HEK293T (cell line): ENCODE measurements at regions not wholly inside any gene's neighbourhood (a gene's known extent, or its start where the extent isn't known, plus 50 kb on each side); places are given as distances from the start of the nearest gene placed in this dataset.

Experiments used
- ARNT ChIP-seq: fragments of 450-650 bp; IDR thresholded peaks from 2 replicates; pipeline ENCODE4 v1.6.1; 2017; ENCODE audit warnings: mild to moderate bottlenecking
- BHLHE40 ChIP-seq: fragments of 450-650 bp; IDR thresholded peaks from 2 replicates; pipeline ENCODE4 v1.6.1; 2016; ENCODE audit warnings: mild to moderate bottlenecking, moderate library complexity, borderline replicate concordance
- ELF4 ChIP-seq: fragments of 450-650 bp; IDR thresholded peaks from 2 replicates; pipeline ENCODE4 v1.6.1; 2017; ENCODE audit warnings: antibody characterized with exemption
- FOXA1 ChIP-seq: fragments of 450-650 bp; IDR thresholded peaks from 2 replicates; pipeline ENCODE4 v1.6.1; 2016; ENCODE audit warnings: mild to moderate bottlenecking
- FOXK2 ChIP-seq: fragments of 450-650 bp; IDR thresholded peaks from 2 replicates; pipeline ENCODE4 v1.6.1; 2016; ENCODE audit warnings: mild to moderate bottlenecking
- FOXM1 ChIP-seq: fragments of 450-650 bp; IDR thresholded peaks from 2 replicates; pipeline ENCODE4 v1.6.1; 2017; ENCODE audit warnings: mild to moderate bottlenecking, borderline replicate concordance
- HDGF ChIP-seq: fragments of 450-650 bp; IDR thresholded peaks from 2 replicates; pipeline ENCODE4 v1.6.1; 2017; ENCODE audit warnings: antibody characterized with exemption, borderline replicate concordance
- LEF1 ChIP-seq: fragments of 450-650 bp; IDR thresholded peaks from 2 replicates; pipeline ENCODE4 v1.6.1; 2017; ENCODE audit warnings: mild to moderate bottlenecking, borderline replicate concordance
- NFRKB ChIP-seq: fragments of 450-650 bp; IDR thresholded peaks from 2 replicates; pipeline ENCODE4 v1.6.1; 2016; ENCODE audit warnings: mild to moderate bottlenecking, moderate library complexity
- SP1 ChIP-seq: fragments of 450-650 bp; IDR thresholded peaks from 2 replicates; pipeline ENCODE4 v1.6.1; 2017
- SUZ12 ChIP-seq: fragments of 450-650 bp; IDR thresholded peaks from 2 replicates; pipeline ENCODE4 v1.6.1; 2016; ENCODE audit warnings: mild to moderate bottlenecking
- TARDBP ChIP-seq: fragments of 450-650 bp; IDR thresholded peaks from 2 replicates; pipeline ENCODE4 v1.6.1; 2016
- ZNF384 ChIP-seq: fragments of 450-650 bp; IDR thresholded peaks from 2 replicates; pipeline ENCODE4 v1.6.1; 2016
- TF ChIP-seq, protein P1 (sequence below): fragments of 450-650 bp; IDR thresholded peaks from 2 replicates; pipeline ENCODE4 v1.6.1; 2016

DNA sequence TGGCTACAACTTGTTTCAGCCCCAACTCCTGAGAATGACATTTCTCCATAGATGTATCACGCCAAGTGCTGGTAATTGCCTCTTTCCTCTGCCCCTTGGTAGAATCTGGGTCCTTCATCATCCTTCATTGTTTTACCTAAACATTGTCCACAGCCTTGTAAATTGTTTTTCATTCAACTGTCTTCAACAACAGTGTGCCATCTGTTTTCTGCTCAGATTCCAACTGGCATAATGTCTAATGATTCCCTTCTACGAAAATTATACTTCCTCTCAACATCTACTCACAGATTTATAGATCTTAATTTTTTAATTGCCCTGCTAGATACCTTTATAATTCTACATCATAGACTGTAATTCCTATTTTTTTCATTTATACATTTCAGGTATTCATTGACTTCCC is 226.9 kb downstream of the TPRG1 start:
- no peak for TF ChIP-seq NFRKB
- TF ChIP-seq BHLHE40, result no peak
- no peak for TF ChIP-seq SP1
- TF ChIP-seq, protein P1, sequence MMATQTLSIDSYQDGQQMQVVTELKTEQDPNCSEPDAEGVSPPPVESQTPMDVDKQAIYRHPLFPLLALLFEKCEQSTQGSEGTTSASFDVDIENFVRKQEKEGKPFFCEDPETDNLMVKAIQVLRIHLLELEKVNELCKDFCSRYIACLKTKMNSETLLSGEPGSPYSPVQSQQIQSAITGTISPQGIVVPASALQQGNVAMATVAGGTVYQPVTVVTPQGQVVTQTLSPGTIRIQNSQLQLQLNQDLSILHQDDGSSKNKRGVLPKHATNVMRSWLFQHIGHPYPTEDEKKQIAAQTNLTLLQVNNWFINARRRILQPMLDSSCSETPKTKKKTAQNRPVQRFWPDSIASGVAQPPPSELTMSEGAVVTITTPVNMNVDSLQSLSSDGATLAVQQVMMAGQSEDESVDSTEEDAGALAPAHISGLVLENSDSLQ, result no peak
- no peak for TF ChIP-seq FOXM1
- TF ChIP-seq ZNF384, result no peak
- no peak for TF ChIP-seq SUZ12
- no peak for TF ChIP-seq ELF4
- TF ChIP-seq ARNT, result no peak
- no peak for TF ChIP-seq TARDBP
- no peak for TF ChIP-seq LEF1
- no peak for TF ChIP-seq FOXA1
- no peak for TF ChIP-seq FOXK2
- TF ChIP-seq HDGF, result no peak
